ENCODE measurements at regions not wholly inside any gene's neighbourhood (a gene's known extent, or its start where the extent isn't known, plus 50 kb on each side); places are given as distances from the start of the nearest gene placed in this dataset.

- WGBS, 5 donors: 31 to 72% (median 58%) methylated on average over 2 of the region's 2 CpGs
Observed at GRCh38 chr18:27839141-27839540, 337.8 kb downstream of the CDH2 start.

GRCh38 chr18:27838225-27838624 lies 338.7 kb downstream of the CDH2 start:
- Histone ChIP-seq H3K4me1 (no peaks in the 10 kb centered on the region), H3K27me3 (replicated peaks in 1 of 7) (no peaks in the 10 kb centered on the region), H3K27ac (no peak overlapping the region), H3K9me3 (peaks cover 0 to 15% (median 0%) of the 10 kb centered on the region in 8 donors), H3K4me3 (no peak overlapping the region), H3K36me3 (no peaks in the 10 kb centered on the region)
- intact Hi-C loops (cut with DNase I; ENCODE audit: low total_unique reads): no loop called here
- no peak for DNase-seq
- TF ChIP-seq POLR2A (IDR thresholded peaks at IDR 0.05) (no peak), CTCF (IDR thresholded peaks at IDR 0.05 in 8 of 11, conservative IDR thresholded peaks at IDR 0.05 in 3 of 11) (no peak), POLR2AphosphoS5 (IDR thresholded peaks at IDR 0.05) (no peak)

More at GRCh38 chr18:27839141-27839540, 337.8 kb downstream of the CDH2 start:
- peaks cover 0 to 15% (median 0%) of the 10 kb centered on the region in 8 donors for H3K9me3 ChIP-seq
- H3K27ac ChIP-seq: no peak overlapping the region
- intact Hi-C loops (cut with DNase I; ENCODE audit: low total_unique reads): no loop called here
- no peak overlapping the region for H3K4me3 ChIP-seq
- DNase-seq: no peak
- no peaks in the 10 kb centered on the region for H3K4me1 ChIP-seq
- no peaks in the 10 kb centered on the region for H3K36me3 ChIP-seq
- TF ChIP-seq POLR2A (IDR thresholded peaks at IDR 0.05): no peak
- TF ChIP-seq POLR2AphosphoS5 (IDR thresholded peaks at IDR 0.05): no peak
- no peak for TF ChIP-seq CTCF (IDR thresholded peaks at IDR 0.05 in 8 of 11, conservative IDR thresholded peaks at IDR 0.05 in 3 of 11)
- no peaks in the 10 kb centered on the region for H3K27me3 ChIP-seq (replicated peaks in 1 of 7)

- no peak for TF ChIP-seq CTCF (IDR thresholded peaks at IDR 0.05 in 8 of 11, conservative IDR thresholded peaks at IDR 0.05 in 3 of 11)
- TF ChIP-seq POLR2AphosphoS5 (IDR thresholded peaks at IDR 0.05): no peak
- no peak for TF ChIP-seq POLR2A (IDR thresholded peaks at IDR 0.05)
- intact Hi-C loops (cut with DNase I; ENCODE audit: low total_unique reads): no loop called here
Observed at GRCh38 chr18:27826101-27826500, 350.8 kb downstream of the CDH2 start.

GRCh38 chr18:27825689-27826088 lies 351.2 kb downstream of the CDH2 start:
- no peak overlapping the region for H3K4me3 ChIP-seq
- no peaks in the 10 kb centered on the region for H3K36me3 ChIP-seq
- intact Hi-C loops (cut with DNase I; ENCODE audit: low total_unique reads): no loop called here
- DNase-seq: no peak
- 79 to 95% (median 86%) methylated on average over 2 of the region's 2 CpGs for WGBS, 5 donors
- H3K27ac ChIP-seq: no peak overlapping the region
- TF ChIP-seq POLR2A (IDR thresholded peaks at IDR 0.05) (no peak), CTCF (IDR thresholded peaks at IDR 0.05 in 8 of 11, conservative IDR thresholded peaks at IDR 0.05 in 3 of 11) (no peak), POLR2AphosphoS5 (IDR thresholded peaks at IDR 0.05) (no peak)
- no peaks in the 10 kb centered on the region for H3K27me3 ChIP-seq (replicated peaks in 1 of 7)
- peaks cover 0 to 25% (median 6%) of the 10 kb centered on the region in 8 donors for H3K9me3 ChIP-seq
- H3K4me1 ChIP-seq: no peaks in the 10 kb centered on the region

More at GRCh38 chr18:27826101-27826500, 350.8 kb downstream of the CDH2 start:
- no peak for DNase-seq
- Histone ChIP-seq H3K36me3 (no peaks in the 10 kb centered on the region), H3K27me3 (replicated peaks in 1 of 7) (no peaks in the 10 kb centered on the region), H3K27ac (no peak overlapping the region), H3K4me1 (no peaks in the 10 kb centered on the region), H3K9me3 (peaks cover 0 to 25% (median 6%) of the 10 kb centered on the region in 8 donors), H3K4me3 (no peak overlapping the region)
- WGBS, 5 donors: 81 to 93% (median 84%) methylated on average over 2 of the region's 2 CpGs

Data from spleen (tissue), 11 donors.